ENCODE measurements at regions not wholly inside any gene's neighbourhood (a gene's known extent, or its start where the extent isn't known, plus 50 kb on each side); places are given as distances from the start of the nearest gene placed in this dataset.
"Not testable (repeated sequence)": the region's sequence is repeated elsewhere in the genome, so short reads cannot be mapped to it uniquely, and the experiment has no call there.

GRCh38 chr3:191518861-191519260, 57.9 kb downstream of the PYDC2 start:
- ATAC-seq, result no peak
- no peak overlapping the region for H3K27ac Mint-ChIP-seq
- no peaks in the 10 kb centered on the region for H3K36me3 Mint-ChIP-seq
- H3K9me3 Mint-ChIP-seq, result no peaks in the 10 kb centered on the region
- H3K4me1 Mint-ChIP-seq, result no peaks in the 10 kb centered on the region
- peaks cover 12% of the 10 kb centered on the region for H3K27me3 Mint-ChIP-seq
- no peak overlapping the region for H3K4me3 Mint-ChIP-seq

- no peak for ATAC-seq
- Mint-ChIP-seq H3K27me3 (peaks cover 12% of the 10 kb centered on the region), H3K36me3 (no peaks in the 10 kb centered on the region), H3K4me1 (no peaks in the 10 kb centered on the region), H3K4me3 (no peak overlapping the region), H3K27ac (no peak overlapping the region), H3K9me3 (no peaks in the 10 kb centered on the region)
Measured at GRCh38 chr3:191521055-191521454, 60.1 kb downstream of the PYDC2 start.

DNA sequence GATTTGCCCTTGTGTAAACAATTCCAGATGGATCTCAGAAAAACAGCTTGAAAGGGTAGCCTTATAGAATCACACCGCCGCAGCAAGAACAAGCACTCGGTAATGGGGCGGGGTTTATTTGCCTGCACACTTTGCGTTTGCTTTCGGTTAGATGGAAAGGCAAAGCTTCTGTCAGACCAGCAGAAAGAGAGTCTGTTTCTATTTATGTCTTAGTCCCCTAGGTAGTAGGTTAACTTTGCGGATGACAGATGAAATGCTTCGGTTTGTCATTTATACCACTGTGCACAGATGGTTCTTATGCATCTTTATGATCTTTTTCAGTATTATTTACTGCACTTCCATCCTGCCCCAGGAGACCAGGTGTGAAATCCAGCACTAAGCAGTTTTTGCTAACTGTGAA, 62.2 kb downstream of the PYDC2 start:
- Mint-ChIP-seq H3K36me3 (no peaks in the 10 kb centered on the region), H3K9me3 (no peaks in the 10 kb centered on the region), H3K4me3 (no peak overlapping the region), H3K27me3 (peaks cover 12% of the 10 kb centered on the region), H3K4me1 (no peaks in the 10 kb centered on the region), H3K27ac (no peak overlapping the region)
- no peak for ATAC-seq

DNA sequence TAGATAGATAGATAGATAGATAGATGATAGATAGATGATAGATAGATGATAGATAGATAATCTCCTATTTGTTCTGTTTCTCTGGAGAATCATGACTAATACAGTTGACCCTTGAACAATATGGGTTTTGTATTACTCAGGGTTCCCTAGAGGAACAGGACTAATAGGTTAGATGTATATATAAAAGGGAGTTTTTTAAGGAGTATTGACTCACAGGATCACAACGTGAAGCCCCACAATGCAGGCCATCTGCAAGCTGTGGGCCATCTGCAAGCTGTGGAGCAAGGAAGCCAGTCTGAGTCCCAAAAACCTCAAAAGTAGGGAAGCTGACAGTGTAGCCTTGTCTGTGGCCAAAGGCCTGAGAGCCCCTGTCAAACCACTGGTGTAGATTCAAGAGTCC, 67.6 kb downstream of the PYDC2 start:
- Mint-ChIP-seq H3K9me3 (no peaks in the 10 kb centered on the region), H3K27me3 (no peaks in the 10 kb centered on the region), H3K36me3 (no peaks in the 10 kb centered on the region), H3K27ac (no peak overlapping the region), H3K4me3 (no peak overlapping the region), H3K4me1 (no peaks in the 10 kb centered on the region)
- no peak for ATAC-seq

- Mint-ChIP-seq H3K4me1 (no peaks in the 10 kb centered on the region), H3K9me3 (no peaks in the 10 kb centered on the region), H3K4me3 (no peak overlapping the region), H3K27ac (no peak overlapping the region), H3K27me3 (no peaks in the 10 kb centered on the region), H3K36me3 (no peaks in the 10 kb centered on the region)
- no peak for ATAC-seq
Measured at GRCh38 chr3:191529992-191530391, 69.0 kb downstream of the PYDC2 start.

DNA sequence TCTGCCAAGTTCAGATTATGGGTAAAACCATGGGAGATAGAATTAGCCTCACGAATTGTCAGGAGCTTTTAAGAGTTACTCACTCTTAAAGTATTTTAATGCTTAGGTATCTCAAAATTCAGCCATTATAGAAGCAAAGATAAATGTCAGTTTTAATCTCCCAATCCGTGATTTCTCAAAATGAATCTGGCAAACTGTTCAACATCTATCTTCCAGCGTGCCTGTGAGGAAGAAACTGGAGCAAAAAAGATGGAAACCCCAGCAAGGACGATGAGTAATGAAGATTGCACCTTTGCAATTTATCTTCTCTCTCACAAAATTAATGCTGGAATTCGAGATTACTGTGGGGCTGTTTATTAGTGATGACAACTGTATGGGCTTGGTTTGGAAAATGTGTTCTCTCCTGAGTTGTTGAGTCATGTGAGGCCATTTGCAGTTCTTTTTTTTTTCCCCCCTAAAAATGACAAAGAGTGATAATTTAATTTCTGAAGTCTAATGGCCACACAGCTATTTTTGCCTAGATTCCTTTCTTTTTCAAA, 70.5 kb downstream of the PYDC2 start:
- H3K27me3 Mint-ChIP-seq, result no peaks in the 10 kb centered on the region
- no peaks in the 10 kb centered on the region for H3K4me1 Mint-ChIP-seq
- H3K4me3 Mint-ChIP-seq, result no peak overlapping the region
- no peak overlapping the region for H3K27ac Mint-ChIP-seq
- no peaks in the 10 kb centered on the region for H3K9me3 Mint-ChIP-seq
- no peak for ATAC-seq
- no peaks in the 10 kb centered on the region for H3K36me3 Mint-ChIP-seq

GRCh38 chr3:191543018-191543417, 82.1 kb downstream of the PYDC2 start:
- peaks cover 10% of the 10 kb centered on the region for H3K9me3 Mint-ChIP-seq
- ATAC-seq, result no peak
- no peaks in the 10 kb centered on the region for H3K36me3 Mint-ChIP-seq
- no peak overlapping the region for H3K27ac Mint-ChIP-seq
- no peaks in the 10 kb centered on the region for H3K27me3 Mint-ChIP-seq
- no peak overlapping the region for H3K4me3 Mint-ChIP-seq
- no peaks in the 10 kb centered on the region for H3K4me1 Mint-ChIP-seq

DNA sequence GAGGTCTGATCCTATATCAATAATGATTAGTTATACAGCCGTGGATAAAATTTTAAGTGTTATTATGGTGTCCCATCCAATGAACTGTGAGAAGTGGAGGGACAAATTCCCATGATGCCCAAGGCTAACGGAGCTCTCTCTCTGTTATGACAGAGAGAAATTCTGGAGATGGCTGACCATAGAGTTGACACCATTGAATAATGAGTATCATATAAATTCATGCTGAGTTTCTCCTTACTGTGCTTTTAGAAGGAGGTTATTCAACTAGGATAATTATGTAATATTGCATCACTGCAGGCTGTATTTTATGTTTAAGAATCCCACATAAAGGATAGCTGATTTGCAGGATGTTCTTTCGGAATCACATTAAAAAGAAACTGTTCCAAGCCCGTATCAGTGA, 82.9 kb downstream of the PYDC2 start:
- no peak overlapping the region for H3K4me3 Mint-ChIP-seq
- peaks cover 12% of the 10 kb centered on the region for H3K9me3 Mint-ChIP-seq
- no peak for ATAC-seq
- no peaks in the 10 kb centered on the region for H3K27me3 Mint-ChIP-seq
- no peaks in the 10 kb centered on the region for H3K4me1 Mint-ChIP-seq
- no peak overlapping the region for H3K27ac Mint-ChIP-seq
- H3K36me3 Mint-ChIP-seq, result no peaks in the 10 kb centered on the region

DNA sequence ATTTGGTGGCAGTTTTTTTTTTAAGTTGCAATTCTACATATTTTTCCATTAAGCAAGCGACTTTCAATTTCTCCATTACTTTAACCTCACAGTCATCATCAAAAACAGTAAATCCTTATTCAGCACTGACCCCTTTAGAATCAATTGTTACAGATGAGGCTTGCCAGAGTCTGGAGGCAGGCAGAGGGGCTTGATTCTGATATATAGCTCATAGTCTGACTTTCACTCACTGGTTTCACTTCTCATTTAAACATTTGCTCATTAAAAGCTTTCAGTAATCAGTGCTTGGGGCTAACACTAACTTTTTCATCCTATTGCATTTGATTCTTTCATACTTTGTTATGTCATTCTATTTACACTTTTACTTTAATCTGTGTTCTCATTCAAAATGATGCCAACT, 88.4 kb downstream of the PYDC2 start:
- H3K27ac Mint-ChIP-seq, result no peak overlapping the region
- no peak overlapping the region for H3K4me3 Mint-ChIP-seq
- peaks cover 6% of the 10 kb centered on the region for H3K9me3 Mint-ChIP-seq
- H3K4me1 Mint-ChIP-seq, result no peaks in the 10 kb centered on the region
- H3K36me3 Mint-ChIP-seq, result no peaks in the 10 kb centered on the region
- no peak for ATAC-seq
- H3K27me3 Mint-ChIP-seq, result peaks cover 25% of the 10 kb centered on the region

DNA sequence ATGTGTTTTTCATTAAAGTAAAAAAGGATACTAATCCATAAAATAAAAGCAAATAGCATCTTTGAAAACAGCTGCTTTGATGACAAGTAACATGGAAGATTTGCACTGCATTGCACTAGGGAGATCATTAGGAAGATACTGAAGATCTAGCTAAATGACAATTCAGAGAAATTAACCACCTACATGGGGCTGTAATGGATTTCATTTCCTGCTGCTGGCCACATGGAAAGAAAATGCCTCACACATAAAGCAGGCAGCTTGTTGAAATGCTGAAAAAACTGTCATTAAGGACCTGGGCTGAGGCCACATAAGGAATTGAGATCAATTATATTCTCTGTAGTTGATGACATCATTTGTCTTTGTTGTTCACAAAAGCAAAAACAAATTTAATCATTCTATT, 94.1 kb downstream of the PYDC2 start:
- ATAC-seq, result no peak
- no peak overlapping the region for H3K27ac Mint-ChIP-seq
- H3K4me1 Mint-ChIP-seq, result no peaks in the 10 kb centered on the region
- H3K4me3 Mint-ChIP-seq, result no peak overlapping the region
- H3K36me3 Mint-ChIP-seq, result no peaks in the 10 kb centered on the region
- H3K9me3 Mint-ChIP-seq, result peaks cover 2% of the 10 kb centered on the region
- H3K27me3 Mint-ChIP-seq, result peaks cover 25% of the 10 kb centered on the region

GRCh38 chr3:191557322-191557721, 96.4 kb downstream of the PYDC2 start:
- H3K27ac Mint-ChIP-seq, result no peak overlapping the region
- H3K4me3 Mint-ChIP-seq, result no peak overlapping the region
- no peak for ATAC-seq
- H3K36me3 Mint-ChIP-seq, result no peaks in the 10 kb centered on the region
- peaks cover 5% of the 10 kb centered on the region for H3K9me3 Mint-ChIP-seq
- peaks cover 20% of the 10 kb centered on the region for H3K27me3 Mint-ChIP-seq
- no peaks in the 10 kb centered on the region for H3K4me1 Mint-ChIP-seq

DNA sequence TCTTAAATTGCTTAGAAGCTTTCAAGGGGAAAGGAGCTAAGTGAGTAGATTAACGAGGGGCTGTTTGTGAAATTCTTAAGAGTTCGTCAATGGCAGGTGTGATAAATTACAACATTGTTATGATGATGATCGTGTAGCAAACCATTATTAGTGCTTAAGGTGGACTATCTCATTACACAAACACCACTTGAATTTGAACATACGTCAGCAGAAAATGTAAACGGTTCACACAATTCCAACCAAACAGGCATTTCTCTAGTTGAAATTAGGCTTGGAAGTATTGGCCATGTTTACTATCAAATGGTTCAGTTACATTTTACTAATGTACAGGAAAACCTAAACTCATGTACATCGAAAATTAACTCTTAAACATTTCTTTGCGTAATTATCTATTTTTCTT, 102.8 kb downstream of the PYDC2 start:
- H3K9me3 Mint-ChIP-seq, result peaks cover 5% of the 10 kb centered on the region
- no peaks in the 10 kb centered on the region for H3K27me3 Mint-ChIP-seq
- no peak overlapping the region for H3K4me3 Mint-ChIP-seq
- H3K27ac Mint-ChIP-seq, result no peak overlapping the region
- no peaks in the 10 kb centered on the region for H3K4me1 Mint-ChIP-seq
- ATAC-seq, result no peak
- H3K36me3 Mint-ChIP-seq, result no peaks in the 10 kb centered on the region

GRCh38 chr3:191566469-191566868, 105.5 kb downstream of the PYDC2 start:
- H3K27me3 Mint-ChIP-seq, result peaks cover 8% of the 10 kb centered on the region
- no peak overlapping the region for H3K27ac Mint-ChIP-seq
- no peaks in the 10 kb centered on the region for H3K36me3 Mint-ChIP-seq
- peaks cover 5% of the 10 kb centered on the region for H3K4me1 Mint-ChIP-seq
- no peak for ATAC-seq
- no peaks in the 10 kb centered on the region for H3K9me3 Mint-ChIP-seq
- no peak overlapping the region for H3K4me3 Mint-ChIP-seq

GRCh38 chr3:191568206-191568605, 107.2 kb downstream of the PYDC2 start:
- H3K36me3 Mint-ChIP-seq, result no peaks in the 10 kb centered on the region
- peaks cover 23% of the 10 kb centered on the region for H3K27me3 Mint-ChIP-seq
- H3K4me3 Mint-ChIP-seq, result no peak overlapping the region
- no peaks in the 10 kb centered on the region for H3K9me3 Mint-ChIP-seq
- H3K27ac Mint-ChIP-seq, result no peak overlapping the region
- peaks cover 5% of the 10 kb centered on the region for H3K4me1 Mint-ChIP-seq
- ATAC-seq, result no peak

DNA sequence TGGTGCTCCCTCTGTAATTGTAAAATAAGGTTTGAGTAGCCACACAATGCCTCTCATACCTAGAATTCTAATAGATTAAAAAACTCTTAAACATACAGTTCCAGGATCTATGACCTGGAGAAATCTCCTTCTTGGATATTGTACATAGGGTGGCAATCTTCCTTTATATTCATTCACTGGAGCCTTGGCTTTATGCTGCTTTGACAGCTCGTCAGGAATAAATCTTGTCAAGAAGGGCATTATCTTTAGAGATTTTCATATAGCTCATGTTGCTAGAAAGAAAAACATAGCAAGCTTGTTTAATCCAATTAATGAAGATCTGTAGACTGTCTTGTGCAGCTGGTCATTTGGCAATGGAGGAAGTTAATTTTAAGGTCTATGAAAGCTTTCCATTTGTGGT, 131.1 kb downstream of the PYDC2 start:
- Mint-ChIP-seq H3K9me3 (no peaks in the 10 kb centered on the region), H3K36me3 (no peaks in the 10 kb centered on the region), H3K4me3 (no peak overlapping the region)

GRCh38 chr3:191593486-191593885, 132.5 kb downstream of the PYDC2 start:
- Mint-ChIP-seq H3K4me3 (no peak overlapping the region), H3K9me3 (no peaks in the 10 kb centered on the region), H3K36me3 (no peaks in the 10 kb centered on the region), H3K4me1 (no peaks in the 10 kb centered on the region), H3K27me3 (no peaks in the 10 kb centered on the region), H3K27ac (no peak overlapping the region)
- no peak for ATAC-seq

More for the DNA sequence above, 131.1 kb downstream of the PYDC2 start:
- no peaks in the 10 kb centered on the region for H3K27me3 Mint-ChIP-seq
- H3K27ac Mint-ChIP-seq, result no peak overlapping the region
- no peak for ATAC-seq
- H3K4me1 Mint-ChIP-seq, result no peaks in the 10 kb centered on the region

- not testable (repeated sequence) for H3K27ac Mint-ChIP-seq, H3K4me3 Mint-ChIP-seq, H3K4me1 Mint-ChIP-seq, H3K9me3 Mint-ChIP-seq, H3K36me3 Mint-ChIP-seq, ATAC-seq
- H3K27me3 Mint-ChIP-seq, result peaks cover 33% of the 10 kb centered on the region
Measured at GRCh38 chr3:191615511-191615910, 154.5 kb downstream of the PYDC2 start.
